Nephron (organoid): ENCODE measurements at regions not wholly inside any gene's neighbourhood (a gene's known extent, or its start where the extent isn't known, plus 50 kb on each side); places are given as distances from the start of the nearest gene placed in this dataset.

ENCODE experiments used
- H3K27ac Mint-ChIP-seq, 3 experiments: 2 replicates each; pipeline ENCODE4 v1.8.0; 2020; ENCODE audit warnings: mixed read lengths in 3 of 3, mild to moderate bottlenecking in 2 of 3, moderate library complexity in 1 of 3
- H3K27me3 Mint-ChIP-seq: 2 replicates; pipeline ENCODE4 v1.8.0; 2021; ENCODE audit warnings: low read depth, mild to moderate bottlenecking, moderate library complexity, mixed read lengths
- H3K36me3 Mint-ChIP-seq: 2 replicates; pipeline ENCODE4 v1.8.0; 2020; ENCODE audit warnings: low read depth, mixed read lengths
- H3K4me1 Mint-ChIP-seq: 2 replicates; pipeline ENCODE4 v1.8.0; 2020; ENCODE audit warnings: mixed read lengths
- H3K4me3 Mint-ChIP-seq, 3 experiments: 2 replicates each; pipeline ENCODE4 v1.8.0; 2020; ENCODE audit warnings: mild to moderate bottlenecking in 3 of 3, mixed read lengths in 3 of 3, moderate library complexity in 2 of 3
- H3K9me3 Mint-ChIP-seq: 2 replicates; pipeline ENCODE4 v1.8.0; 2020; ENCODE audit warnings: mixed read lengths
- TF ChIP-seq, protein P1 (sequence below), 3 experiments: fragments of 200-600 bp; sonication (generic); IDR thresholded peaks; one replicate each; pipeline ENCODE4 v1.5.0; 2021; ENCODE audit warnings: antibody characterized with exemption in 3 of 3; ENCODE audit not compliant: unreplicated experiment in 3 of 3

DNA sequence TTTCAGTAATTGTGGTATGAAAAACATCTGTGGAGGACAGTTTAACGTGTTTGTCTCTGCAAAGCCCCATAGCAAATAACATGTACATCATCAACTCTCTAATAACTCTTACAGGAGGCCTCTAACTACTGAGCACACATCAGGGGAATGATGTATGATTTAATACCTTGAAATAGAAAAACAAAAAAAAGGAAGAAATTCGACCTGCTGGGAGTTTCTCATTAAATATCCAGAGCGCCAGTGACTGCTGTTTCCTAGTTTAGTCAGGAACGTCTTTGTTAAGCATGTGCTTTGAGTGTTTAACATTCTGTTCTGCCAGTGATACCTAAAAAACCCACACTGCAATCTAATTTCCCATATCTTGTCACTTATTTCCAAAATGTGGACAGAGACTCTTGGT lies 235.4 kb downstream of the PCDH20 start:
- Mint-ChIP-seq H3K27me3 (no peaks in the 10 kb centered on the region), H3K9me3 (peaks cover 4% of the 10 kb centered on the region), H3K4me1 (peaks cover 13% of the 10 kb centered on the region), H3K27ac (peak overlapping the region; percentile 18 to 68 (median 43)), H3K36me3 (no peaks in the 10 kb centered on the region), H3K4me3 (no peak overlapping the region)
- TF ChIP-seq, protein P1, sequence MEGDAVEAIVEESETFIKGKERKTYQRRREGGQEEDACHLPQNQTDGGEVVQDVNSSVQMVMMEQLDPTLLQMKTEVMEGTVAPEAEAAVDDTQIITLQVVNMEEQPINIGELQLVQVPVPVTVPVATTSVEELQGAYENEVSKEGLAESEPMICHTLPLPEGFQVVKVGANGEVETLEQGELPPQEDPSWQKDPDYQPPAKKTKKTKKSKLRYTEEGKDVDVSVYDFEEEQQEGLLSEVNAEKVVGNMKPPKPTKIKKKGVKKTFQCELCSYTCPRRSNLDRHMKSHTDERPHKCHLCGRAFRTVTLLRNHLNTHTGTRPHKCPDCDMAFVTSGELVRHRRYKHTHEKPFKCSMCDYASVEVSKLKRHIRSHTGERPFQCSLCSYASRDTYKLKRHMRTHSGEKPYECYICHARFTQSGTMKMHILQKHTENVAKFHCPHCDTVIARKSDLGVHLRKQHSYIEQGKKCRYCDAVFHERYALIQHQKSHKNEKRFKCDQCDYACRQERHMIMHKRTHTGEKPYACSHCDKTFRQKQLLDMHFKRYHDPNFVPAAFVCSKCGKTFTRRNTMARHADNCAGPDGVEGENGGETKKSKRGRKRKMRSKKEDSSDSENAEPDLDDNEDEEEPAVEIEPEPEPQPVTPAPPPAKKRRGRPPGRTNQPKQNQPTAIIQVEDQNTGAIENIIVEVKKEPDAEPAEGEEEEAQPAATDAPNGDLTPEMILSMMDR (IDR thresholded peaks at IDR 0.05; ENCODE audit: unreplicated experiment in 3 of 3) = no peak

DNA sequence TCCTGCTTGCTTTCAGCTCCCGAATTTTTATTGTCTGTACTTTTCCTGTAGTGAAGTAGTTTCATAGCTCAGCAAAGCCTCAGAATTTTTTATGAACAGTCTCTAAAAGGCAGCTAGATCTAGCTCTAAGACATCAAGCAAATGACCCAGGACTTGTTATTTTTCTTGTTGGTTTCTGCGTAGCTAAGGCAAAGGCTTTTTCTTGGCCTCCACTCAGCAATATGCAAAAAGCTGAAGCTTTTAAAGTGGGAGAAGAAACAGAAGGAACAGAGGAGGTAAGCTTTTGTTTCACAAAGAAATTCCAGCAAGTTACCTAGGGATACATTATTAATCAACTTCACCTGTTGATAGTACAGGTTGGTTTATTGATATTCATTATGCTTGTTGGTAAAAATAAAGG lies 235.9 kb downstream of the PCDH20 start:
- Mint-ChIP-seq H3K4me3 (no peak overlapping the region), H3K27me3 (no peaks in the 10 kb centered on the region), H3K27ac (peak overlapping the region; percentile 18 to 68 (median 43)), H3K9me3 (peaks cover 5% of the 10 kb centered on the region), H3K4me1 (peaks cover 13% of the 10 kb centered on the region), H3K36me3 (no peaks in the 10 kb centered on the region)
- TF ChIP-seq, protein P1 (IDR thresholded peaks at IDR 0.05; ENCODE audit: unreplicated experiment in 3 of 3) = no peak

DNA sequence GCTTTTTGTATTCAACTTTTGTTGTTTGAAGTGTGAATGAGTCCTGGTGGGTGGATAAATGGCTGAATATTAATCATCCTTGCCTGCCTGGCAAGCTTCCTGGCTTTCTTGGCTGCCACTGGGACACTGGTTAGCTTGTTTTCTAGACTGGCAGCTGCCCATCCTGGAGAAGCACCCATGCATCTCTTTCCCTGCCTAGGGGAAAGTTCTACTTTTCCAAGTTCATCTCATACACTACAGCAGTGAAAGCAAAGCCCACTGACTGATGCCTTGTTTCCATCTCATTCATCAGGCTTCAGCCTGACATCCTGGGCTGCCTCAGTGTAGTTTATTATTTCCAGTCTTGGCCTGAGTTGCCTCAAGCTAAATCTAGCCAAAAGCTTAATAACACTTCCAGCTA lies 244.8 kb downstream of the PCDH20 start:
- Mint-ChIP-seq H3K4me1 (peaks cover 3% of the 10 kb centered on the region), H3K9me3 (peaks cover 9% of the 10 kb centered on the region), H3K4me3 (no peak overlapping the region), H3K27ac (no peak overlapping the region), H3K36me3 (no peaks in the 10 kb centered on the region), H3K27me3 (no peaks in the 10 kb centered on the region)
- TF ChIP-seq, protein P1 (IDR thresholded peaks at IDR 0.05; ENCODE audit: unreplicated experiment in 3 of 3) = no peak

DNA sequence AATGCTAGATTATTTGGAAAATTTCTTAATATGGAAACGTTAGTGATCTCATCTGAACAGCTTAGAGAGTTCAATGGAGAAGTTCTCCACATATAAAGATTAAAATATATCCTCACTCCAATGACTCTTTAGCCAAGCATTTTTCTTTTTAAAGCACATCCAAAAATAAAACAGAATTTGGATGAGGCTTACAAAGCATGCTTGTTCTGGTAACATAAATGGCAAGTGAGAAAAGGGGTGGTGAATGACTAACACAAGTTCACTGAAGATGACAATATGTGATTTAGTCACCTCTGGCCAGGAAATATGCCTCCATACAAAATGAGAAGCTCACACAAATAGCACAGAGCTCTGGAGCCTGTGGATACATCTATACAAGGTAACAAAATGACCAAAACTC lies 253.0 kb downstream of the PCDH20 start:
- TF ChIP-seq, protein P1 (IDR thresholded peaks at IDR 0.05; ENCODE audit: unreplicated experiment in 3 of 3) = no peak

DNA sequence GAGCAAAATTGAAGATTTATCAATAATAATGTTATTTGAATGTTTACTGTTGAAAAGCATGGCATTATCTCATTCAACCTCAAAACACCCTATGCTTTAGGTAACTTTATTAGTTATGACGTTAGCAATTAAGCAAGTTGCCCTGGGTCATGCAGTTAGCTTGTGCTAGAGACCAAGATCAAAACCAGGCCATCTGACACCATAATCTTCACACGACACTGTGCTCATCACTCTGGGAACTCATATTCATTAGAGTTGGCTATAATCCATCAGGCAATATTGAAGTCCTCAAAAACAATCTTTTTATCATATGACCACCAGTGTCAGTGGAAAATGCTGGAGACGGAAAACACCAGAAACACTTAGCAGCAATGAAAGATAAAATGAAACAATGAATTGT lies 253.5 kb downstream of the PCDH20 start:
- Mint-ChIP-seq H3K27me3 (no peaks in the 10 kb centered on the region), H3K27ac (no peak overlapping the region), H3K4me3 (no peak overlapping the region), H3K4me1 (no peaks in the 10 kb centered on the region), H3K36me3 (no peaks in the 10 kb centered on the region), H3K9me3 (no peaks in the 10 kb centered on the region)
- TF ChIP-seq, protein P1 (IDR thresholded peaks at IDR 0.05; ENCODE audit: unreplicated experiment in 3 of 3) = no peak

More for the DNA sequence above, 253.0 kb downstream of the PCDH20 start:
- H3K36me3 Mint-ChIP-seq = no peaks in the 10 kb centered on the region
- no peaks in the 10 kb centered on the region for H3K27me3 Mint-ChIP-seq
- H3K4me3 Mint-ChIP-seq = no peak overlapping the region
- H3K9me3 Mint-ChIP-seq = no peaks in the 10 kb centered on the region
- no peaks in the 10 kb centered on the region for H3K4me1 Mint-ChIP-seq
- H3K27ac Mint-ChIP-seq = no peak overlapping the region

DNA sequence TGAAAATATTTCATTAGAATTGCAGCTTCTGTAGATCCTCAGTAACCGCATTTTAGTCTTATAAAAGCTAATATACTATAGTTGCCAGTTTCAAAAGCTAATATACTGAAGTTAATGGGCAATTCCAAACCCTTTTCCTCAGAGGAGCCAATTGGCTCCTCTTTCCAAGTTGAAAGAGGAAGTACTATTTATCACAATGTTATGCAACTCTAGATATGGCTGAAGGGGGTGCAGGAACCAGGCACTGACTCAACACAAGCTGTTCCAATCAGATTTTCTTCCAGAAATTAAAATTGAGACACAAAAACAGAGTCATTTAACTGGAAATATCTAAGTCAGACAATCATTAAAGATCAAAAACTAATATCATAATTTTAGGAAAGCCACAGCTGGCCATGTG lies 258.9 kb downstream of the PCDH20 start:
- Mint-ChIP-seq H3K9me3 (no peaks in the 10 kb centered on the region), H3K27me3 (no peaks in the 10 kb centered on the region), H3K27ac (no peak overlapping the region), H3K36me3 (no peaks in the 10 kb centered on the region), H3K4me1 (no peaks in the 10 kb centered on the region), H3K4me3 (no peak overlapping the region)
- TF ChIP-seq, protein P1 (IDR thresholded peaks at IDR 0.05; ENCODE audit: unreplicated experiment in 3 of 3) = no peak
